Urinary bladder (tissue), 3 donors: ENCODE measurements at regions not wholly inside any gene's neighbourhood (a gene's known extent, or its start where the extent isn't known, plus 50 kb on each side); places are given as distances from the start of the nearest gene placed in this dataset.

ENCODE experiments used
- DNase-seq: peaks from one replicate; pipeline ENCODE4 v3.0.0-alpha.2; 2015; ENCODE audit errors: extremely low spot score
- H3K27ac ChIP-seq: one replicate; pipeline ENCODE4 v1.5.1; 2013; ENCODE audit warnings: low read depth, mild to moderate bottlenecking, moderate library complexity
- H3K36me3 ChIP-seq: one replicate; pipeline ENCODE4 v1.6.1; 2013; ENCODE audit warnings: mild to moderate bottlenecking, moderate library complexity; ENCODE audit not compliant: insufficient read depth
- H3K4me1 ChIP-seq: one replicate; pipeline ENCODE4 v1.6.1; 2013; ENCODE audit warnings: mild to moderate bottlenecking, moderate library complexity; ENCODE audit not compliant: insufficient read depth
- H3K4me3 ChIP-seq: one replicate; pipeline ENCODE4 v1.5.1; 2013; ENCODE audit warnings: low read depth, low read length
- WGBS: extraction: QIAGEN DNeasy Blood & Tissue Kit; methylation state at CpG from one replicate; pipeline ENCODE4 v1.1.7; 2013; 5-methylcytosine and 5-hydroxymethylcytosine counted together
- donor health status: healthy with polysubstance abuse.
- donor health status: healthy.

GRCh38 chr11:15621565-15621964 is 506.8 kb downstream of the INSC start:
- H3K36me3 ChIP-seq, result no peaks in the 10 kb centered on the region
- DNase-seq, result no peak
- H3K4me3 ChIP-seq, result no peak overlapping the region
- 63% methylated on average over 5 of the region's 5 CpGs for WGBS
- H3K4me1 ChIP-seq, result no peaks in the 10 kb centered on the region
- H3K27ac ChIP-seq, result no peak overlapping the region

- WGBS, result 74% methylated on average over 8 of the region's 8 CpGs
- Histone ChIP-seq H3K36me3 (no peaks in the 10 kb centered on the region), H3K4me1 (no peaks in the 10 kb centered on the region), H3K27ac (no peak overlapping the region), H3K4me3 (no peak overlapping the region)
- DNase-seq, result no peak
Observed at GRCh38 chr11:15622231-15622890, 507.6 kb downstream of the INSC start.

GRCh38 chr11:15624701-15625100 is 510.0 kb downstream of the INSC start:
- no peaks in the 10 kb centered on the region for H3K4me1 ChIP-seq
- H3K36me3 ChIP-seq, result no peaks in the 10 kb centered on the region
- 90% methylated on average over 4 of the region's 4 CpGs for WGBS
- DNase-seq, result no peak
- H3K4me3 ChIP-seq, result no peak overlapping the region
- no peak overlapping the region for H3K27ac ChIP-seq

- no peak overlapping the region for H3K4me3 ChIP-seq
- H3K36me3 ChIP-seq, result no peaks in the 10 kb centered on the region
- WGBS, result 89% methylated on average over 2 of the region's 2 CpGs
- H3K27ac ChIP-seq, result no peak overlapping the region
- no peak for DNase-seq
- H3K4me1 ChIP-seq, result no peaks in the 10 kb centered on the region
Observed at GRCh38 chr11:15625691-15626090, 511.0 kb downstream of the INSC start.

GRCh38 chr11:15627560-15627959 is 512.8 kb downstream of the INSC start:
- H3K4me1 ChIP-seq, result no peaks in the 10 kb centered on the region
- H3K27ac ChIP-seq, result no peak overlapping the region
- DNase-seq, result no peak
- H3K36me3 ChIP-seq, result no peaks in the 10 kb centered on the region
- H3K4me3 ChIP-seq, result no peak overlapping the region

- Histone ChIP-seq H3K27ac (no peak overlapping the region), H3K4me3 (no peak overlapping the region), H3K36me3 (no peaks in the 10 kb centered on the region), H3K4me1 (no peaks in the 10 kb centered on the region)
- no peak for DNase-seq
- 61% methylated on average over 6 of the region's 6 CpGs for WGBS
Observed at GRCh38 chr11:15629690-15630321, 515.1 kb downstream of the INSC start.

- 71% methylated on average over 2 of the region's 2 CpGs for WGBS
- Histone ChIP-seq H3K27ac (no peak overlapping the region), H3K36me3 (no peaks in the 10 kb centered on the region), H3K4me3 (no peak overlapping the region), H3K4me1 (no peaks in the 10 kb centered on the region)
- DNase-seq, result no peak
Observed at GRCh38 chr11:15630896-15631295, 516.2 kb downstream of the INSC start.

GRCh38 chr11:15635521-15635920 is 520.8 kb downstream of the INSC start:
- WGBS, result 86% methylated on average over 2 of the region's 2 CpGs
- H3K4me1 ChIP-seq, result no peaks in the 10 kb centered on the region
- no peak for DNase-seq
- H3K27ac ChIP-seq, result no peak overlapping the region
- no peak overlapping the region for H3K4me3 ChIP-seq
- H3K36me3 ChIP-seq, result no peaks in the 10 kb centered on the region

GRCh38 chr11:15636521-15637089 is 521.9 kb downstream of the INSC start:
- no peaks in the 10 kb centered on the region for H3K36me3 ChIP-seq
- 75% methylated on average over 3 of the region's 3 CpGs for WGBS

GRCh38 chr11:15638386-15638787 is 523.7 kb downstream of the INSC start:
- no peaks in the 10 kb centered on the region for H3K36me3 ChIP-seq
- no peak overlapping the region for H3K27ac ChIP-seq
- 82% methylated on average over 1 of the region's 1 CpG for WGBS
- H3K4me3 ChIP-seq, result no peak overlapping the region
- H3K4me1 ChIP-seq, result no peaks in the 10 kb centered on the region
- DNase-seq, result no peak

More at GRCh38 chr11:15636521-15637089, 521.9 kb downstream of the INSC start:
- H3K4me1 ChIP-seq, result no peaks in the 10 kb centered on the region
- H3K27ac ChIP-seq, result no peak overlapping the region
- no peak overlapping the region for H3K4me3 ChIP-seq
- no peak for DNase-seq

- DNase-seq, result no peak
- no peaks in the 10 kb centered on the region for H3K36me3 ChIP-seq
- H3K4me3 ChIP-seq, result no peak overlapping the region
- WGBS, result 53% methylated on average over 9 of the region's 9 CpGs
- H3K4me1 ChIP-seq, result no peaks in the 10 kb centered on the region
- no peak overlapping the region for H3K27ac ChIP-seq
Observed at GRCh38 chr11:15640318-15640717, 525.6 kb downstream of the INSC start.

GRCh38 chr11:15641271-15642045 is 526.7 kb downstream of the INSC start:
- WGBS, result 60% methylated on average over 9 of the region's 9 CpGs
- Histone ChIP-seq H3K36me3 (no peaks in the 10 kb centered on the region), H3K4me1 (no peaks in the 10 kb centered on the region), H3K4me3 (no peak overlapping the region), H3K27ac (no peak overlapping the region)
- no peak for DNase-seq

GRCh38 chr11:15645201-15645600 is 530.5 kb downstream of the INSC start:
- no peak for DNase-seq

More at GRCh38 chr11:15645201-15645600, 530.5 kb downstream of the INSC start:
- Histone ChIP-seq H3K4me3 (no peak overlapping the region), H3K36me3 (no peaks in the 10 kb centered on the region), H3K4me1 (no peaks in the 10 kb centered on the region), H3K27ac (no peak overlapping the region)
- WGBS, result 64% methylated on average over 1 of the region's 1 CpG
